Fibroblast of skin of abdomen (primary cell): ENCODE measurements at regions not wholly inside any gene's neighbourhood (a gene's known extent, or its start where the extent isn't known, plus 50 kb on each side); places are given as distances from the start of the nearest gene placed in this dataset.
"Not testable (repeated sequence)": the region's sequence is repeated elsewhere in the genome, so short reads cannot be mapped to it uniquely, and the experiment has no call there.

Source experiments
- DNase-seq: peaks from one replicate; pipeline ENCODE4 v3.0.0-alpha.2; 2013

- DNase-seq = no peak
Measured at GRCh38 chr2:128601298-128602037, 282.8 kb upstream of the HS6ST1 start.

- DNase-seq = no peak
Measured at GRCh38 chr2:128602038-128602698, 283.5 kb upstream of the HS6ST1 start.

GRCh38 chr2:128602699-128603101 lies 284.0 kb upstream of the HS6ST1 start:
- DNase-seq = no peak

GRCh38 chr2:128603411-128603924 lies 284.8 kb upstream of the HS6ST1 start:
- DNase-seq = no peak

- DNase-seq = no peak
Measured at GRCh38 chr2:128604045-128604444, 285.4 kb upstream of the HS6ST1 start.

- not testable (repeated sequence) for DNase-seq
Measured at GRCh38 chr2:128604581-128604980, 285.9 kb upstream of the HS6ST1 start.

- DNase-seq = no peak
Measured at GRCh38 chr2:128605421-128605820, 286.8 kb upstream of the HS6ST1 start.

- DNase-seq = no peak
Measured at GRCh38 chr2:128605931-128606330, 287.3 kb upstream of the HS6ST1 start.

GRCh38 chr2:128606837-128607236 lies 288.2 kb upstream of the HS6ST1 start:
- no peak for DNase-seq

- no peak for DNase-seq
Measured at GRCh38 chr2:128607440-128607839, 288.8 kb upstream of the HS6ST1 start.

GRCh38 chr2:128607911-128608506 lies 289.3 kb upstream of the HS6ST1 start:
- DNase-seq = no peak

- no peak for DNase-seq
Measured at GRCh38 chr2:128608921-128609880, 290.5 kb upstream of the HS6ST1 start.

- no peak for DNase-seq
Measured at GRCh38 chr2:128610496-128610895, 291.8 kb upstream of the HS6ST1 start.

- DNase-seq = no peak
Measured at GRCh38 chr2:128611421-128612320, 293.0 kb upstream of the HS6ST1 start.

GRCh38 chr2:128612628-128613027 lies 294.0 kb upstream of the HS6ST1 start:
- DNase-seq = no peak

- no peak for DNase-seq
Measured at GRCh38 chr2:128613351-128613750, 294.7 kb upstream of the HS6ST1 start.

- no peak for DNase-seq
Measured at GRCh38 chr2:128613876-128614275, 295.2 kb upstream of the HS6ST1 start.

- not testable (repeated sequence) for DNase-seq
Measured at GRCh38 chr2:128614907-128615306, 296.2 kb upstream of the HS6ST1 start.

- DNase-seq = no peak
Measured at GRCh38 chr2:128615571-128615970, 296.9 kb upstream of the HS6ST1 start.

GRCh38 chr2:128617029-128617590 lies 298.4 kb upstream of the HS6ST1 start:
- DNase-seq = no peak

- no peak for DNase-seq
Measured at GRCh38 chr2:128617661-128618060, 299.0 kb upstream of the HS6ST1 start.
